Endothelial cell of umbilical vein (primary cell): ENCODE measurements at regions not wholly inside any gene's neighbourhood (a gene's known extent, or its start where the extent isn't known, plus 50 kb on each side); places are given as distances from the start of the nearest gene placed in this dataset.

Experiments
- EZH2 ChIP-seq: IDR thresholded peaks from 2 replicates; pipeline ENCODE4 v1.6.1; 2012; ENCODE audit warnings: borderline replicate concordance, low read depth, mild to moderate bottlenecking, moderate library complexity, low read length, inconsistent platforms; ENCODE audit not compliant: severe bottlenecking
- FOS ChIP-seq: IDR thresholded peaks from 2 replicates; pipeline ENCODE4 v1.6.1; 2011; ENCODE audit warnings: mild to moderate bottlenecking, low read length, moderate library complexity, borderline replicate concordance; ENCODE audit not compliant: insufficient read depth
- POLR2AphosphoS5 ChIP-seq: IDR thresholded peaks from 2 replicates; pipeline ENCODE4 v1.6.1; 2012; ENCODE audit warnings: low read depth, mild to moderate bottlenecking, control low read depth, low read length, moderate library complexity; ENCODE audit not compliant: insufficient read depth
- TF ChIP-seq, protein P1 (sequence below), 2 donors: IDR thresholded peaks; 1 replicate in 1 of 2; 2 replicates in 1 of 2; pipeline ENCODE4 v1.5.1; 2011; ENCODE audit warnings: low read length in 2 of 2, mild to moderate bottlenecking in 2 of 2, moderate library complexity in 2 of 2, control low read depth in 1 of 2, inconsistent platforms in 1 of 2, low read depth in 1 of 2; ENCODE audit not compliant: insufficient read depth in 1 of 2; ENCODE audit errors: extremely low read depth in 1 of 2

DNA sequence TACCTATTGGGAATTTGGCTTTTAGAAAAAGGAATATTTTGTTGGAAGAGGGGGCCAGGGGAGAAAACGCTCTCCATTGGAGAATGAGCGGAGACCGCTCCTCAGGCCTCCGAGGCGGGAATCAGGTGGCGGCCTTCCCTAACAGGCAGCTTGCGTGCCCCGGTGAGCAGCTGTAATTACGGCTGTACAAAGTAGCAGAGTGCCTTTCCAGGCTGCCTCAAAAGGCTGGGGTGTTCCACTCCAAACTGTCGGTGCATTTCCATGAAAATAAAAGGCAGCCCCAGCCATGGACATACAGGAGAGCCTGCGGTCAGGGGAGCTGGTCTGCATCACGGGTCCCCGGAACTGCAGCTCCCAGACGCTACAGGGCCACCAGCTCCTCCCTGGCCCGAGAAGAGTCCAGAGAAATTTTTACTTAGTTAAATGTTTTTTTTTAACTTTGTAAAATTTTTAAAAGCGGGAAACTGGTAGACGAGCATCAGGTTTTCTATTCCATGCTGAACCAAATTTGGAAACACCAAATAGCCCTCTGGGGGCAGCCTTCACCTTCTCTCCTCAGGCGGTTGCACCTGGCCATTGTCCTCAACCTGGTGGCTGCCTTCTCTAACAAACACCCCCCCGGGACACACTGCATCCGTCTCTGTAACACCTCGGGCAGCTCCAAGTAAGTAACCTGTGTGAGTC, 209.3 kb upstream of the SALL3 start:
- no peak for TF ChIP-seq POLR2AphosphoS5
- TF ChIP-seq FOS: no peak
- TF ChIP-seq, protein P1, sequence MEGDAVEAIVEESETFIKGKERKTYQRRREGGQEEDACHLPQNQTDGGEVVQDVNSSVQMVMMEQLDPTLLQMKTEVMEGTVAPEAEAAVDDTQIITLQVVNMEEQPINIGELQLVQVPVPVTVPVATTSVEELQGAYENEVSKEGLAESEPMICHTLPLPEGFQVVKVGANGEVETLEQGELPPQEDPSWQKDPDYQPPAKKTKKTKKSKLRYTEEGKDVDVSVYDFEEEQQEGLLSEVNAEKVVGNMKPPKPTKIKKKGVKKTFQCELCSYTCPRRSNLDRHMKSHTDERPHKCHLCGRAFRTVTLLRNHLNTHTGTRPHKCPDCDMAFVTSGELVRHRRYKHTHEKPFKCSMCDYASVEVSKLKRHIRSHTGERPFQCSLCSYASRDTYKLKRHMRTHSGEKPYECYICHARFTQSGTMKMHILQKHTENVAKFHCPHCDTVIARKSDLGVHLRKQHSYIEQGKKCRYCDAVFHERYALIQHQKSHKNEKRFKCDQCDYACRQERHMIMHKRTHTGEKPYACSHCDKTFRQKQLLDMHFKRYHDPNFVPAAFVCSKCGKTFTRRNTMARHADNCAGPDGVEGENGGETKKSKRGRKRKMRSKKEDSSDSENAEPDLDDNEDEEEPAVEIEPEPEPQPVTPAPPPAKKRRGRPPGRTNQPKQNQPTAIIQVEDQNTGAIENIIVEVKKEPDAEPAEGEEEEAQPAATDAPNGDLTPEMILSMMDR (IDR thresholded peaks at IDR 0.05; ENCODE audit: extremely low read depth in 1 of 2, insufficient read depth in 1 of 2, low read depth in 1 of 2, low read length in 2 of 2): no peak
- TF ChIP-seq EZH2: no peak
